Ecto neural progenitor cell (in vitro differentiated cells): ENCODE measurements at regions not wholly inside any gene's neighbourhood (a gene's known extent, or its start where the extent isn't known, plus 50 kb on each side); places are given as distances from the start of the nearest gene placed in this dataset.
"Not testable (repeated sequence)": the region's sequence is repeated elsewhere in the genome, so short reads cannot be mapped to it uniquely, and the experiment has no call there.

Source experiments
- DNase-seq: peaks from one replicate; pipeline ENCODE4 v3.0.0-alpha.2; 2018; ENCODE audit warnings: low spot score

DNA sequence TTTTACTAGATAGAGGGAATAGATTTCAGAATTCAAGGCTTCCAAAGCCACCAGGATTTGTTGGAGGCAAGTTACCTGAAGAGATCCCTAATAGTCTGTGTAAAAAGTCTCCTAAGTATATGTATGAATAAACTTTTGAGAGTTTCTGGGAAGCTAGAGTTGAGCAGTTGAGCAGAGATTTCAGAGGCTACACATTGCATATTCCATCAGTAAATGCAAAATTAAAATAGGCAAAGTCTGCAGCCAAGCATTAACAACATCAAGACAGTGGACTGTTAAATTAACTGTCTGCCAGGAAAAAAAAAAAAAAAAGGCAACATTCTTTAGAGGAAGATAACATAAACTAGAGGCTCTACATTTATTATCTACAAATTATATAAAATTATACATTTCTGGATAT lies 420.4 kb upstream of the TMEFF2 start:
- no peak for DNase-seq

DNA sequence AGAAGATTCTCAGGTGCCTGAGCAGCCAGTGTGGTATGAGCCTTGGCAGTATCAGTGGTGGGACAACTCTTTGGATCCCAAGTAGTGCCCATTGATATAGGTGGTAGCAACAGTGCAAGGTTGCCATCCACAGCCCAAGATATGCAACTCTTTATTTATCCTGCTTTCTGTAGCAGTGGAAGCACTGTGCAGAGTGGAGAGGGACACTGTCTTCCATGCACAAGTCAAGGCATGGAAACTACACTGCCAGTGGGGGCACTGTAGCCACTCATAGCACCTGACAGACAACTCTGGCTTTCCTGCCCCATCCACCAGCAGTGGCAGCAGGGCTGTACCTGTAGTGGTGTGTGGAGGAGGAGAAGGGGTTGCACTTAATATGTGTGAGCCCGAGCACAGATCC lies 409.6 kb upstream of the TMEFF2 start:
- DNase-seq = no peak

DNA sequence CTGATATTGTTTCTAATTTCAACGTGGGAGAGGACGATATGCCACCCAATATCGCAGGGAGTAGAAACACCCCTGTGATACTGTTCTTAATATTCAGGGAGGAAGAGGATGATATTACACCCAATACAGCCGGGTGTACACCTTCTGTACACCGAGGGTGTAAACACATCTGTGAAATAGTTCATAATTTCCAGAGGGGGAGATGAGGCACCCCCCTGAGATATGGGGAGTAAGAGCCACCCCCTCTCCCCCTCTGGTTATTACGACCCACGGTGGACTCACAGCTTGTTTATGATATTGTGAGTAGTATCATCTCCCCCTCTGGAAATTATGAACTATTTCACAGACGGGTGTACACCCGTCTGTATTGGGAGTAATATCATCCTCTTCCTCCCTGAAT lies 403.9 kb upstream of the TMEFF2 start:
- DNase-seq = not testable (repeated sequence)

DNA sequence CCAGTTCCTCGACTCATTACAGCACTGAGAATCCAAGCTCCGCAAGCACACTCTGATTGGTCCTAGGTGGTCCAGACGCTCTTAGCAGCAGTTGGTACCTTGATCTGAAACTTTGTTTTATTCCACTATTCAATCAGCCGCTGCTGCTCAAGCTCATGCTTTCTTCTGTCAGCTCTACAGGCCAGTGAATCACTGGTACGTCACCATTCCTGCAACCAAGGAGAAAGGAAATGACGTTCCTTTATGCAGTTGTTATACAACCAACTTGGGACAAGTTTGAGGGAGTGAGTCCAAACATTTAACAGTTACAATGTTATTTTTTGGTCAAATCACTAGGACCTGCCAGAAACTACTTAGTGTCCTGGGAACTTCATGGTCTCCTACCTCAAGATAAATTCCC lies 398.8 kb upstream of the TMEFF2 start:
- no peak for DNase-seq

DNA sequence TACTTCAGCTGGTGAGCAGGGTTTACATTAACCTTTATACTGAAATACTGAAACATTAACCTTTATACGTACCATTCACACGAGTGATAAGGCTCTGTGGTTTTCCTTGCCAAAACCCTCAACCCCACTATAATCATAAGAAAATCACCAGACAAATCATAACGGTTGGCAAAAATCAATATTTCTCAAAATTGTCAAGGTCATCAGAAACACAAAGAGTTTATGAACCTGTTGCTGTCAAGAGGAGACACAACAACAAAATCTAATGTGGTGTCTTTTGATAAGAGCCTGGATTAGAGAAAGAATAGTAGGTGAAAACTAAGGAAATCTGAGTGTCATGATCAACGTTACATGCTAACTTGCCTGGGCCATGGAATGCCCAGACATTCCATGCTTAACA lies 396.9 kb upstream of the TMEFF2 start:
- DNase-seq = no peak

DNA sequence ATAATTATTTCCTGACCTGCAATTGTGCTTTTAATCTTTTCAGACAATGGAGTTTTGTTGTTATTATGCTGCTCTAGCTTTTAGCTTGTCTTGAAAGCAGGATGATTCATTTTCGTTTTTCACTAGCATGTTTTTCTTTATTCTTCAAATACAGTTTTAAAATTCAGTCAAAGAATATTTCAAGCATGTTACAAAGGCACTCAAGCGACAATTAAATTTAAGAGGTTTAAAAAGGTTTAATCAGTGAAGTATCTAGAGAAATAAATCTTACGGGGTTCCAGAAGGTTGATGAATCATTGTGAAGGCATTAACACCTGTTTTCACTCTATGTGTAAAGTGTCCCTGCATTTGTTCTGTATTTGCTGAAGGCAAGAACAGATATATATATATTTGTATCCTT lies 390.7 kb upstream of the TMEFF2 start:
- DNase-seq = no peak

DNA sequence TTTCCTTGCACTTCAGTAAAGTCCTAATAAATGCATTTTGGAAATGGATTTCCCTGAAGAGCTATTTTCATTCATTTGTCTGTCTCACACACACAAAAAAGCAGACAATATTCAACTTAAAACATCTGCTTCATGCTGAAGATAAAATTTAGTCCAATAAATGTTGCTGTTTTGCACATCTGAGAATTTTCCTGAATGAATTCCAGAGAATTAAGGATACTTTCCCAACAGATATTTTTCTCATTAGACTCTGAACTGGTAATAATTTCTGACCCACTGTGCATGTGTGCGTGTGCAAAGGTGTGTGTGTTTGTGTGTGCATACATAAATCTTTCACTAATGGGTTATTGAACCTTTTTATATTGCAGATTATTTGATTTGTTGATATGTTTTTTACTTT lies 390.2 kb upstream of the TMEFF2 start:
- DNase-seq = no peak

DNA sequence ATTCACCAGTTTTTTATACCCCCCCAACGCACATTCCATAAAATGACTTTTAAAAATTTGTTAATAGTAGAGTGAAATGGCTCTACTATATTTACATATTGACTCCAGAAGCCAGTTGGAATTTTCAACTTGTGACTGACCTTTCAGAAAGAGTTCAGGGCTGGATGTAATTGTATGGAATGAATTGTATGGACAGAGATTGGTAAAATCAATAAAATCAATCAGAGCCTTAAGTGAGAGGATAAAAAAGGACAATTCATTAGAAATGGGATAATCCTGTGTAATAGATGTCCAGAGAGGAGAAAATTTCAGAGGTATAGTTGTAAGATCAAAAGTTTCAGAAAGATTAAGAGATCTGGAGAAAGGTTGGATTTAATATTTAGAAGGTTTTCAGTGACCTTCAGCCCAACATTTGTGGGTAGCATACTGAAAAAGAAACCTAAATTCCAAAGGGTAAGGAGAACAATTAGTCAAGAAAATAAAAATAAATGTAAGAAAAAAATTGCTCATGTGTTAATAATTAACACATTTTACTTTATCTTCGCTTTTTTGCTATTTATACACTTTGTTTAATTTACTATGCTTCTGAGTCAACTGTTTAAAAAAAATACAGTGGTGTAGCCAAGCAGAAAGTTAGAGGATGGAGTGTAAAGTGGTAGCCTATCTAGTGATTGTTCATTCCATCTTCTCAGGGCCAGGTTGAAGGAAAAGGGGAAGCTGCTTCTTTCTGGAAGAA lies 385.4 kb upstream of the TMEFF2 start:
- DNase-seq = no peak

DNA sequence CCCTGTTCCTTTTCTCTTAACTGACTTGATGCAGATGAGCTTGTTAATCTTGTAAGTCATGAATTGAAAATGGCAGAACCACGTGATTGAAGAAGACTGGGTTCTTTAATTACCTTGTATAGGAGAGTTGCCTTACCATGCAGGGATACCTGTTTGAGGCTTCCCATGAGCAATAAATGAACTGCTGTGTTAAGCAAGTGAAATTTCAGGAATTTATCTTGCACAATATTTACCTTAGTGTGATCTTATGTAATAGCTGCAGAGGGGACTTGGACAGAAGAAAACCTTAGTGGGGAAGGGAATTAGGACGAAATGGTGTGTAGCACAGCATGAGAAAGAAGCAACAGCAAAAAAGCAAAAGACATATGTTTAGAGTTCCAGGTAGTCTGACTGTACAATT lies 384.0 kb upstream of the TMEFF2 start:
- DNase-seq = no peak

DNA sequence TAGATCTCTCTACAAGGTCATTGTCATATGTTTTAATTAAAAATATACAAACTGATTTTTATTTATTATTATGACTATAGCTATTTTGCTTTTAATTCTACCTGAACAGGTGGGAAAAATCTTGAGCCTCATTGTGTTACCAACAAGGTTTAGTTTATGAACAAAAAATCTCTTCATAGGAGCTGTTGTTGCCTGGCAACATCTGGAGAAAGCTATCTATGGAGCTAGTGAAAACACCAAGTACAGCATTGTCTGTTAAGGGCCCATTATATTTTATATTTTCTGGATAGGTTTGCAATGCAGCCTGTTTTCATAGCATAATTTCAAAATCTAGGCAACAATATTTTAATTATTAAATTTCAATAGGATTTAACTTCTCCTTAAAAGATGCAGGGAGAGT lies 383.0 kb upstream of the TMEFF2 start:
- no peak for DNase-seq

DNA sequence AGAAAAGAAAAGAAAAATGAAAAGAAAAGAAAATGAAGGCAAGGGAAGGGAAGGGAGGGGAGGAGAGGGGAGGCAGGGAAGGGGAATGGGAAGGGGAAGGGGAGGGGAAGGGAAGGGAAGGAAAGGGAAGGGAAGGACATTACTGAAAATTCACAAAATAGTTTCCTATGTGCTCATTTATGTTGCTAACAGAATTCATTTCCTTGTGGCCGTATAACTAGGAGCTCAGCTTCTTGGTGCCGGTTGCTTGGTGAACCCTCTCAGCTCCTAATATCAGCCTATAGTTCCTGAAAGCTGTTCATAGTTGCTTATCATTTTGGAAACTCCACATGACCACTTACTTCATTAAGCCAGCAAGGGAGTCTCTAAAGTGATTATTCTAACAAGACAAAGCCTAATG lies 379.8 kb upstream of the TMEFF2 start:
- no peak for DNase-seq

DNA sequence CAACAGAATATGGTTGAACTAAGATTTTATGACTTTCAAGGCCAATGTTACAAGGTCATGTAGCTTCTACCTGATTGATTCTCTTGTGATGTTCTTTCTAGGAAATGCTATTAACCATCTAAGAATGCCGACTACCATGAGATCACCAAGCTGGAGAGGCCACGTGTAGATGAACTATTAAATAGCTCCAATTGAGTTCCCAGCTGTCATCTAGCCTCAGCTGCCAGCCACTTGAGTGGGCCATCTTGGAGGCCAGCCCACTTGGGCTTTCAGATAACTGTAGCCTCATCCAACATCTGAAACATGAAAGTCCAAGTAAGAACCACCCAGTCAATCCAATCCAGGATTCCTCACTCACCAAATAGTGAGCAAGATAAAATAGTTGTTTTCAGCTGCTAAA lies 376.9 kb upstream of the TMEFF2 start:
- no peak for DNase-seq

DNA sequence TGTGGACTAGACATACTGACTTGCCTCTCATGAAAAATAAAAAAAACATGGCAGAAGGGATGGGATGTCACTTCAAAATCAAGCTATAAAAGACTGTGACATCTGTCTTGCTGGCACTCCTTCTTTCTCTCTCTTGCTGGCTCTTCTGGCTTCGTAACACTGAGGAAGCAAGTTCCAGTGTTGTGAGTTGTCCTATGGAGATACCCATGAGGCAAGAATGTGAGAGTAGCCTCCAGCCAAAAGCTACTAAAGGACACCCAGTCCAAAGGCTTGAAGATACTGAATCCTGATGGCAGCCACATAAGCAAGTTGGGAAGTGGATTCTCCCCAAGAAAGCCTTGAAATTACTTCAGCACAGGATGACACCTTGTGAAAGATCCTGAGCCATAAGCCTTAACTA lies 376.1 kb upstream of the TMEFF2 start:
- no peak for DNase-seq

DNA sequence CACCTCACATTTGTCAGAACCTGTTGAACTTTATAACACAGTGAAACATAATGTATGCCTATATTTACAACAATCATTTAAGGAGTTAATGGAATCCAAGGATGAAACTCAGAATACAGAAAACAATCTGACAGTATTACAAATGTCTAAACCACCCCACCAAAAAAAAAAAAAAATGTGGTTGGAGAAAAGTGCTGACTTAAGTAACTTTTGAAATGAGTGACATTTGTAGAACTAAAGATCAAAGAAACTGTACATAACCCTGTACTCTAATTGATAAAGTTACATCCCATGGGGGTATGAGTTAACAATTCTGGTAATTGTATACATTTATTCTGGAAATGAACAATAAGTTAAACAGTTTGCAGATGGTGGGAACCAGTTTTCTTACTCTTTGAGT lies 372.1 kb upstream of the TMEFF2 start:
- DNase-seq = no peak

DNA sequence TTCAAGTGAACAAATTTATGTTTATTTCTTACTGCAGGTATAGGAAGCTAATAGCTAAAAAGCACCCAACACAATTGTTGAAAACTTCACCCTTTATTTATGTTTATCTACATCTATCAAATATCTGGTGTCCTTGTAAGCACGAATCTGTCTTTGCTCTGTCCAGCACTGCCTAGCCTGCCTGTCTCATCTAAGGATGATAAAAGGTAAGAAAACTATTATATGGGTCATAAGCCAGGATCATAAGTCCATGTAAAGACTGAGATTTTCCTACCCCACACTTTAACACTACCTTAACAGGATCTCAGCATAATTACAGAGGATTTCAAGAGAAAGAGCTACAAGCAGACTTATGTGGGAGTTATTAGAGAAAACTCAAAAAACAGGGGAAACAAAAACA lies 365.6 kb upstream of the TMEFF2 start:
- DNase-seq = no peak

DNA sequence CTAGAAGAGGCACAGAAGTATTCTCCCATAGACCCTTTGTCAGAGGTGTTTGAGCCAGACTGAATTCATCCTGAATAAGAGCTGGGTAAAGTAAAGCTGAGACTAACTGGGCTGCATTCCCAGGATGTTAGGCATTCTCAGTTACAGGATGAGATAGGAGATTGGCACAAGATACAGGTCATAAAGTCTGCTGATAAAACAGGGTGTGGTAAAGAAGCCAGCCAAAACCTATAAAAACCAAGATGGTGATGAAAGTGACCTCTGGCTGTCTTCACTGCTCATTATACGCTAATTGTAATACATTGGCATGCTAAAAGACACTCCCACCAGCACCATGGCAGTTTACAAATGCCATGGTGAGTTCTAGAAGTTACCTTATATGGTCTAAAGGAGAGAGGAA lies 364.9 kb upstream of the TMEFF2 start:
- DNase-seq = no peak

DNA sequence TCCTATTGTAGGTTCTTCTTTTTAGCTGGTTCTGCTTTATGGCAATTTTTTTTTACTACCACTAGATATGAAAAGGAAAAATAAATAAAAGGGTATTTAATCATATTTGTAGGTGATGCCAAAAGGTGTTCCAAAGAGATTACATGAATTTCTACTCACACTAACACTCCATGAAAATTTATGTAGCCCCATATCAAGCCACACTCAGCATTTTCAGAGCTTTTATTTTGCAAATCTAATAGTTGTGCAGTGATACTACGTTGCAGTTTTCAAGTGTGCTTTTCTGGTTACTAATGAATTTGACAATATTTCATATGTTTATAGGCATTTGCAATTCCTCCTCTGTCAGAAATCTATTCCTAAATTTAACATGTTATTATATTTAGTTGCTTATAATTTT lies 363.9 kb upstream of the TMEFF2 start:
- DNase-seq = no peak

DNA sequence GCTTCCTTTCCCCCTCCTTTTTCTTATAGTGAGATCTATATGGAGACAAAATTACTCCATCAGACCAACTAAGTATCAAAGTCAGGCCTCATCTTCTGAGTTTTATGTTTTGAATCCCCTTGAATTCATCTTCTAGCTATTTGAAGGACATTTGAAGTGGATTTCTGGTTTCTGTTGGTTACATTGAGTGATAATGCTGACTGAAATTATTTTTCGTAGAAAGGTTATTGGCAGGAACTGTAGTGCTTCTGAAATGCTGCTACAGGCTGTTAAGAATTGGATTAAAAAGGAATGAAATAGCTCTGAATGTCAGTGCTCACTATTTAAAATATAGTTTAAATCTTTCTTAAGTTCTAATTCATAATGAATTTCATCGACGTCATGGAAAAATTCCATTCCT lies 361.0 kb upstream of the TMEFF2 start:
- DNase-seq = no peak

DNA sequence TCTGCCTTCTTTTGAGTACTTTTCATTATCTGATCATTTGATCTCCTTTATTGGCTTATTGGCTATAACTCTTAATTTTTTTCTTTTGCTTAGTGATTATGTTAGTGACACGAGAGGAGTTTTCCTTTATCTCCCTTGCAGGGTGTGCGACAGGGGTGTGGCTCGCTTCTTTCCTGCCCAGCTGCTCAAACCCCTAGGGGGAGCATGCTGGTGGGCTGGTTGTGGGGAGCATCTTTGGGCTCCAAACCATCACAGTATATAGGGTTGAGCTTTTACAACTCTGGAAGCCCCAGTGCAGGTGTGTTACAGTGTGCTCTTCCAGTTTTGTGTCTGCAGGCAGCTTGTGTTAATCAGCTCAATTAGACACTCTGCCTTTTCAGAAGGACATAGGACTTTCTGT lies 357.0 kb upstream of the TMEFF2 start:
- DNase-seq = no peak

DNA sequence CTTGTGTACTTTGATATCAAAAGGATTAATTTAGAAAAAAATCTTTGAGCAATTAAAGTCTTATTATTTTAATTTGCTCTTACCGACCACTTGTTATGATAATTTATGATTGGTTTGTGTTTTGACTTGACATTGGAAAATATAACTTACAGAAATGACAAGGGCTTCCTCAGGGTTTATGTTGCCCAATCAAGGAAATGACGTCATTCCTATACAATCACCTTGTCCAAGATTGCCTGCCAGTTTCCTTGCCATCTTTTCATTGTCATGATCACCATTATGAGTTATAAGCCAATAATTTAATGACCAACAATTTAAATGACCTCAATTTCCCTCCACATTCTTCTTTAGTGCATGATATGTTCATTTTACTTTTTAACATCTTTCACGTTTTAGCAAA lies 351.8 kb upstream of the TMEFF2 start:
- DNase-seq = no peak

DNA sequence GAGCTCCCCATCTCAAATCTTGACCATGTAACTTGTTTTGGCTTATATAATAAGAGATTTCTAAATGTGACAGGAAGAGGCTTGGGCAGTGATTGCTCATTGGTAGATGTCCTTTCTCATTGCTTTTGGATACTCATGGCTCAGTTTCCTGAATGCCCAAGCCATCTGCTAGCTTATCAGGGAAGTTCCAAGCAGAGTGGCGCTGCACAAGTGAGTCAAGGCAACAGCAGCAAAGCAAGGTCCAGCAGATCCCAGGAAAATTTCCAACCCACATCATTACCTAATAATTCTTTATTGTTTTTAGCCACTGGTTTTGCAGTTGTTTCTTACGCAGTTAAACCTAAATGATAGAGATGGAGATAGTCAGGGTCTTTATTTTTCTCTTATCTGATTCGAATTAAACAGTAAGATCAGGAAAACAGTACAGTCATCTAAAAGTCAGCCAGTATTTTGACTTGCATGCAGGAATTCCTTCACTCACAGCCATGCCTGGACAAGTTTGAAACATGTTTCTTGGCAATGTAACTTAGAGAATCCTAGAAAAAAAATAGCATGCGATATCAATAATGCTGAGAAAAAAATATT lies 349.7 kb upstream of the TMEFF2 start:
- no peak for DNase-seq

DNA sequence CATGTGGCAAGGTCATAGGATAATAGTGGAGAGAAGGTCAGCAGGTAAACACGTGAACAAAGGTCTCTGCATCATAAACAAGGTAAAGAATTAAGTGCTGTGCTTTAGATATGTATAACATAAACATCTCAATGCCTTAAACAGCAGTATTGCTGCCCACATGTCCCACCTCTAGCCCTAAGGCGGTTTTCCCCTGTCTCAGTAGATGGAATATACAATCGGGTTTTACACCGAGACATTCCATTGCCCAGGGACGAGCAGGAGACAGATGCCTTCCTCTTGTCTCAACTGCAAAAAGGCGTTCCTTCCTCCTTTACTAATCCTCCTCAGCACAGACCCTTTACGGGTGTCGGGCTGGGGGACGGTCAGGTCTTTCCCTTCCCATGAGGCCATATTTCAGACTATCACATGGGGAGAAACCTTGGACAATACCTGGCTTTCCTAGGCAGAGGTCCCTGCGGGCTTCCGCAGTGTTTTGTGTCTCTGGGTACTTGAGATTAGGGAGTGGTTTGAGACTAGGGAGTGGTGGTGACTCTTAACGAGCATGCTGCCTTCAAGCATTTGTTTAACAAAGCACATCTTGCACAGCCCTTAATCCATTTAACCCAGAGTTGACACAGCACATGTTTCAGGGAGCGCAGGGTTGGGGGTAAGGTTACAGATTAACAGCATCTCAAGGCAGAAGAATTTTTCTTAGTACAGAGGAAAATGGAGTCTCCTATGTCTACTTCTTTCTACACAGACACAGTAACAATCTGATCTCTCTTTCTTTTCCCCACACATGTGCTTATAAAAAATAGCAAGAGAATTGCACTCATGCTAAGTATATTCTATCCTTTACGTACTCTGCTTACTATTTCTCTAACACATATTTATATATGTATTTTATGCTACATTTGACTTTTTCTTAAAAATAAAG lies 347.7 kb upstream of the TMEFF2 start:
- peak; percentile 50 for DNase-seq

DNA sequence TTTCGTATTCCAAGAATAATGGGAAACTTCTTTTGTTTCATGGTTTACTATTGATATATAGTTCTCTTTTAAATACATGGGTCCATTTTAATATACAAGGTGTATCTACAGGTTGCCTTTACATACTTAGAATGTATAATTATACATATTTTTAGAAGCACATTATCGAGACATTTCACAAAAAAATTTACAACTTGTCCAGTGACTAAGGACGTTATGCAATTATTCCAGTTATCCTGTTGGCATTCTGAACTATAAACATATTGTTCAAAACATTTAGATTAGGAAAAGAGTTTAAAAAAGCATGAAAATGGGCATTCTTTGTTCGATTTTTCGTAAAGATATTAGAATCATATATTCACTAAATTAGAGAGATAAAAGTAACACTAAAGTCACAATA lies 344.6 kb upstream of the TMEFF2 start:
- no peak for DNase-seq
